GM21717 (cell line): ENCODE measurements at regions not wholly inside any gene's neighbourhood (a gene's known extent, or its start where the extent isn't known, plus 50 kb on each side); places are given as distances from the start of the nearest gene placed in this dataset.

ENCODE experiments used
- ATAC-seq: cut with Tn5 transposase; IDR thresholded peaks from one replicate; pipeline ENCODE4 v1.9.1; 2021; ENCODE audit warnings: mild to moderate bottlenecking, moderate library complexity; ENCODE audit not compliant: unreplicated experiment

DNA sequence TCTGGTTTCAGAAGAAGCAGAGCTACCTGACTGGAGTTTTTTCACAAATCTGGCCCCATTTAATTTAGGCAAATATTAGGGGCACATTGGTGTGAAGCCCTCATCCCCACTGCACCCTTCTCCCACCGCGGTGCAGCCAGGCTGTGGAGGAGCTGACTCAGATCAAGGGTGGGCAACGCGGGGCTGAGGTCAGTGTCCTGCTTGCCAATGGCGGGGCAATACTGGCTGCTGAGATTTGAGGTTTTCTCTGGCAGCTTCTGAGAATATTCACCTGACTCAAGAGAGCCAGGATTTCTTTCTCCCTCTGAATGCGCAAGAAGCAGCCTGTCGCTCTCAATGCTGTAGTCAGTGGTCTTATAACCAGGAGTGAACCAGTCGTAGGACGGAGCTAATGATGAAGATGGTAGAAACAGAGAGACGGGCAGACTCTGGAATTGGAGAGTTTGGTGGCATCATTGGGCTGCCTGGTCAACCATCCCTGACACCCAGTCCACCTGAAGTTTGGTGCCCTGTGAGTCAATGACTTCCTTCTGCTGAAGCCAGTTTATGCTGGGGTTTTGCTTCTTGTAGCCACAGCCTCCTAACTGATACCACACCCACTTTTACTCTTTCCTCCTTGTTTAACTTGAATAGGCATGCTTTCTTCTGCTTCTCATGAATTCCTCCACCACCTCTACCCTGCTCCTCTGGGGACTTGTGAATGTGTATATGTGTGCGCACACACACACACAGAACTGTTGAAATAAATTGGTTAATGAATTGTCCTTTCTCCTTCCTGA is 123.7 kb upstream of the CTBP2 start:
- ATAC-seq, result no peak

DNA sequence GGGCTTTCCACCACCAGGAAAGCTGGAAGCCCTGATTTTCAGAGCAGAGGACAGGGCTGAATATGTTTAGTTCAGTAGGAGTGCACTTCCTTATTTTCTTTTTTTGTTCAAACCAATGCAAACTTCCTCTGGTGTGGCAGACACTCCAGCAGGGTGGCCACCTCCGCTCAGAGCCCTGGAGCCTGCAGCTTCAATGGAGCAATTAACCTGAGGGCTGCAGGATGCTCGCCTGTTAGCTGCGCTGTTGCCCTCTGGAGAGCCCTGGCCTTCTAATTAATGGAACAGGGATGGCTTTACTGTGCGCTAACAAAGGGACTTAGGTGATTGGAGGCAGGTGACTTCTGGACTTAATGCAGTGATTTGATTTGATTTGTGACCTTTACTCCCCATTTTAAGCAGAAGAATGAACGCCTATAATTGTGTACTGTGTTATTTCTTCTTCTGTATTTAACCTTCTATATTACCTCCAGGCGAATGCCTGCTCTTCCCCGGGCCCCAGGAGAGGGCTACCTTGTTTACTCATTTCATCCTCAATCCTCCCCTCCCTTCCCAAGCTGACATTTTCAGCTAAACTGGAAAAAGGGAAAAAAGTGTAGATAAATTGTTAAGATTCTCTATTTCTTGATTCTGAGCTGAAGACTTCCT is 123.0 kb upstream of the CTBP2 start:
- ATAC-seq, result no peak

DNA sequence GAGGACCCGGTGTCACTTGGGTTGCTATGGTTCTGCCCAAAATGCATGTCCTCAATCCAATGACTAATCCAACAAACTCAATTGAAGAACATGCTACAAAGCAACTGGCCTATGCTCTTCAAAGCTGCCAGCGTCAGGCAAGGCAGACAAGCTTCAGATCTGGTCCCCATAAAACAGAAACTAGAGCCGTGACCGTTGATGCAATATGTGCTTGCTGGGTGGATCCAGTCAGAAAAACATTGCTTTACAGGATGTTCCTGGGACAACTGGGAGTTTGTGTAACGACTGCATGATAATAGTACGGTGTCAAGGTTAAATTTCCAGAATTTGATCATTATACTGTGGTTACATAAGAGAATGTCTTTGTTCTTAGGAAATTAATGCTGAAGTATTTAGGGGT is 120.7 kb upstream of the CTBP2 start:
- no peak for ATAC-seq

DNA sequence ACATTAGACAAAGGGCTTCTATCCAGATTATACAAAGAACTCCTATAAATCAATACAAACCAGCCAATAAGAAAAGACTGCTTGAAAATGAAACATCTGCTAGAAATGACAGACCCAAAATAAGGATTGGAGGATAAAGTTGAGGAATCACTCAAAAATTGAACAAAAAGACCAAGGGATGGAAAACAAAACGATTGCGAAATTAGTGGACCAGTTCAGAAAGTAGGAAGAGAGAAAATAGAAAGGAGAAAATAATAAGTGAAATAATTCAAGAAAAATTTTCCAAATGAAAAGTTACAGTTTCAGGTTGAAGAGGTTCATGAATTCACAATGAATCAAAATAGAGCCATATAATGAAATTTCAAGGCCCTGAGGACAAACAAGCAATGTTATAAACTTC is 115.8 kb upstream of the CTBP2 start:
- ATAC-seq, result no peak

DNA sequence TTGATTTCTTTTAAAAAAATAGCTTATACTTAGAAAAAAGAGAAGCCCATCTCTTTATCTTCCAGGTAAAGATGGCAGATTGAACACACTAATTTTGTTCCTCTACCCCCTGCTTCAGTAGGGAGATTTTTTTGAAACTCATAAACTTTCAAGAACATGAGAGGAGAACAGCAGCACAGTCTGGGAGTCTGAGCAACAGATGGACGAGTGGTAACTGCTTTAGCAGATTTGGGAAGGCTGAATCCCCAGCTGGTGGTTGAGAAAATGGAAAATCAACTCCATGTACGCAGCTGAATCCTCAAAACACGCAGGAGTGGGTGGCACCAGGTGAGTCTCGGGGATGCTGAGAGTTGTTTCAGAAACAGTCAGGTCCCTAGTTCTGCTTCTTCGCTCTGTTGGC is 114.6 kb upstream of the CTBP2 start:
- no peak for ATAC-seq

DNA sequence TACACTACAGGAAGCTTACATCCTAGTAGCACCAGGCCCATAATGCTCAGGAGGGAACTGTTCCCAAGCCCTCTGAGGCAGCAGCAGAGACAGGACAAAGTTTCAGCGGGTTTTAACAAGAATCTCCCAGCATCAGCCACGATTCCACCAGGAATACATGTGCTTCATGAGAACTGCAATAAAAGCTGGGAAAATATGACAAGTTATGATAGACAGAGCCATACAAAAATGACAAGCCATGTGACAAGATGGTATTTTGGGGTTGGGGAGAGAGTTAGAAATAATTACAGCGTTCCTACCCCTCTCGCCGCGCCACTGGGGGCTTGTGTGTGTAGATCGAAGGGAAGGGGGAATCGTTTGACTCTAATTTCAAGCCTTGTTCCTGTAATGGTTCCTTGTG is 112.7 kb upstream of the CTBP2 start:
- ATAC-seq, result no peak

DNA sequence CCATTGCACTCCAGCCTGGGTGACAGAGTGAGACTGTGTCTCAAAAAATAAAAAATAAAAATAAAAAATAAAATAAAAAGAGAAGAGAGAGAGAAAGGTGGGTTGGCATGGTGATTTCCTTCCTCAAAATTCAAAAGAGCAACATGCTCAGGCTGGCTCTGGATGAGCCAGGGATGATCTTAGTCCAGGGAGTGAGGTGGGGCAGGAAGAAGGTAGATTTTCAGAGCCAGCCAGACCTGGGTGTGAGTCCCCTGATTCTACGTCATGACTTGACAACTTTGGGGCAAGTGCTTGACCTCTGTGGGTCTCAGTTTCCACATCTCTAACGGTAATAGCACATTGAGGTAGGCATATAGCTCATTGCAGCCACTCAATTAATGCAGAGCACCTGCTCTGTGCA is 109.4 kb upstream of the CTBP2 start:
- no peak for ATAC-seq

DNA sequence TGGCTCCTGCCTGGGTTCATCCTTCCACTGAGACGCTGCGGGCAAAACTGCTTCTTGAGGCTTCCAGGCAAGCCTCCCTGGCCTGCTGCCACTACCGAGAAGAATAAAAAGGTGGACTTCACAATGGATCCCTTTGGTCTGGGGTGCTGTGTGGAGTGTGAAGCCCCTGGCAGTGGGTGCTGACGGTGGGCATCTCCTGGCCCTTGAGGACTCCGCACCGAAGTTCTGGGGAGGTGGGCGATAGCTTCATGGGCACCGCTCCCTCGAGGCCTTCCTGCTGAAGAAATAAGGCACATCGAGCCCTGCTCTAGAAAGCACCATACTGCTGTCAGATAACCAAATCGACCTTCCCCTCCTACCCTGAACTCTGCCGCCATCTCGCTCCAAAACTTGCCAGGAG is 106.6 kb upstream of the CTBP2 start:
- no peak for ATAC-seq

GRCh38 chr10:125266541-125266940 is 106.2 kb upstream of the CTBP2 start:
- no peak for ATAC-seq

DNA sequence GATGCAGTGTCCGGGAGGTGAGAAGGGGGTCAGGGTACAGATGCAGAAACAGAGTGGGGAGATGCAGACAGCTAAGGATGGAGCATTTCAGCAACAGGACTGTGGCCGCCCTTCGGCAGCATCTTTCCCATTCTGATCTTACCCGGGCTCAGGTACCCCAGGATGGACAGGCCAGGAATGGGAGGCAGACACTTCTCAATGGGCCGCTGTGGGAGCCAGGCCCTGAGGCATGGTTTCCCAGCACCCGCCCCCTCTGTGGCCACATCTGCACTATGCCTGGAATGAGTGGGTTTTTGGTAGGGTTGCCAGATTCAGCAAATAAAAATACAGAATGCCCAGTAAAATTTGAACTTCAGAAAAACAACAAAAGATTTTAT is 105.2 kb upstream of the CTBP2 start:
- ATAC-seq, result no peak

DNA sequence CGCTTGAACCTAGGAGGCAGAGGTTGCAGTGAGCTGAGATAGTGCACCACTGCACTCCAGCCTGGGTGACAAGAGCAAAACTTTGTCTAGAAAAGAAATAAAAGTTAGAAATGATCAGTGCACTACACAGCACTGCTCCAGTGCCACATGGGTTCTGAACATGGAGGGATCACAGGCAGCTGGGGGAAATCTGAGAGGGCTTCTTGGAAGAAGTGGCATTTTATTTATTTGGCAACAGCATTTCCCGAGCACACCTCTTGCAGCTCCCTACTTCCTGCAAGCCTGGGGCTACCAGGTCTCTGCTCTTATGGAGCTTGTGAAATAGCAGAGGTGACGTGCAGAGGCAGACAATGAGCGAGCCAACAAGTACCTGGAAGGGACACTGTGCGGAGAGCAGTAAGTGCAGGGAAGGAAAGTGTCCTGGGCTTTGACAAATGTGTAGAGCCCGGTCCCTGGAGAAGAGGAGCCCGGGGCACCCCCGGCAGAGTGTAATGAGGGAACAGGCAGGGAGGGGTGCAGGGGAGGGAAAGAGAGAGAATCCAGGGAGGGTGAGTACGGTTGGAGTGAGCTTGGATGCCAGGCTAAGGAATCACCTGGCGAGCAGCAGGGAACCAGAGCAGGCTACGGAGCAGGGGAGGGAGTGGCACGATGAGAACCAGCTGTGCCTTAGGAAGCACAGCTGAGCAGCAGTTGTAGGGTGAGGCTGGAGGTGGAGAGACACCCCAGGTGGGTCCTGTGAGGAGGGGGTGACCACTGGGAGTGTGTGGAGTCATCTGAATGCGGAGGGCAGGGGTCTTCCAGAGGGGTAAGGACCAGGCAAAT is 104.6 kb upstream of the CTBP2 start:
- no peak for ATAC-seq

GRCh38 chr10:125264091-125264490 is 103.7 kb upstream of the CTBP2 start:
- ATAC-seq, result no peak

DNA sequence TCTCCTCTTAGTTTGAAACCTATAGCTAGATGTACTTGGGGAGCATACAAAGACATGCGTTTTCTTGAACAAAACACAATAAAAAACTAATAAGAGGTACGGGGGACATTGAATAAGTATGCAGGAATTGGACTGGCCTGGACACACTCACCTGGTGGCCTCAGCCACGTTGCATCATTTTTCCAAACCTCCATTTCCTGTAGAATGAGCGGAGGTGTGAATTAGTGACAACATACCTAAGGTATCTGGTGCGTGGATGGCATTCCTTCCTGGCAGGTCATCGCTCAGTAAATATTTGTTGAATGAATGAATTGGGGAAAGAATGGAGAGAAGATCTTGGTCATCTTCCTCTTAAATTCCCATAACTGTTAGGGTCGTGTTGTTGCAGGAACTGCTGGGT is 103.2 kb upstream of the CTBP2 start:
- no peak for ATAC-seq

GRCh38 chr10:125262920-125263319 is 102.6 kb upstream of the CTBP2 start:
- ATAC-seq, result no peak

DNA sequence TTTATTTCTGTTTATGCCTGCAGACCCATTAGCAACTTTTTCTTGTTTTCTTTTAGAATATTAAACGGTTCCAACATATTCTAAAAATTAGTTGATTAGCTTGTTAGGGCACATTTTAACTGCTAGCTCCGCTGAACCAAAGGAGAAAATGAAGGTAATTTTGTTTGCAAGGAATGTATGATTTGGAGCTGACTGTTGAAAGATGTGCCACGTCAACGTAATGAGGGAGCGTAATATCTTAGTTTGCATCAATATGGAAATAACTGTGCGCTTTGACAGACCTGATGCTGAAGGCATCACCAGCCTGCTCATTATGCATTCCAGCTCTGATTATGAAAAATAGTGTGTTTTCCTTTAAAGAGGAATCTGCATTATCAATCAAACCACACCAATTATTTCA is 102.0 kb upstream of the CTBP2 start:
- no peak for ATAC-seq

DNA sequence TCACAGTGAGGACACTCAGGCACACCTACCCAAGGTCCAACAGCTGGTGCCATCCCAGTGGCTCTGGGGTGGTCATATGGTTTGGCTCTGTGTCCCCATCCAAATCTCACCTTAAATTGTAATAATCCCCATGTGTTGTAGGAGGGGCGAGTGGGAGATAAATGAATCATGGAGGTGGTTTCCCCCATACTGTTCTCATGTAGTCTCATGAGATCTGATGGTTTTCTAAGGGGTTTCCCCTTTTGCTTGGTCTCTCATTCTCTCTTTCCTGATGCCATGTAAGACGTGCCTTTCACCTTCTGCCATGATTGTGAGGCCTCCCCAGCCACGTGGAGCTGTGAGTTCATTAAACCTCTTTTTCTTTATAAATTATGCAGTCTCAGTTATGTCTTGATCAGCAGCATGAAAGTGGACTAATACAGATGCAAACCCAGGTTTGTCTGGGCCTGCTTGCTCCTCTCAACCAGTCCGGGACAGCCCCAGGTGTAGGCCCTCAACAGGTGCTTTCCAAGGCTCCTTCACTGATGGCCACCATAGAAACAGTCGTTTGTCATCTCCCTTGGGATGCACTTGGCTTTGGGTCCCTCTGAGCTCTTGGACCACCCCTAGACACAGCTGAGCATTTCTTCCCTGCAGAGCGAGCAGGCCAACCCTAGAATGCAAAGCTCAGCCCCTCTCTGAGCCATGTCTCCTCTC is 101.3 kb upstream of the CTBP2 start:
- ATAC-seq, result no peak

DNA sequence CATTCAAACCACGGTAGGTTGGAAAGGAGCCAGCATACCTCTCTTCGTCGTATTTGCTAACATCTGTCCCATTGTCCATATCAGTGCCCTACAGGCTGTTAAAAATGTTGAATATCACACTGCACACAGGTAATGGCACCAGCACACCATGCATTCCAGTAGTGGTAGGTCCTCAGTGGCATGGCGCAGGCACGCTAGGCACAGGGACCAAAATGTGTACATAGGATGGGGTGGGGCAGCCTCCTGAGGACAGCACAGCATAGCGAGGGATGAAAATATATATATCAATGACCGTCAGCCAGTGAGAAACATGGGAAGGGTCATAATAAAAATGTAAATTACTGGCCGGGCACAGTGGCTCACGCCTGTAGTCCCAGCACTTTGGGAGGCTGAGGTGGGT is 99.9 kb upstream of the CTBP2 start:
- ATAC-seq, result no peak

DNA sequence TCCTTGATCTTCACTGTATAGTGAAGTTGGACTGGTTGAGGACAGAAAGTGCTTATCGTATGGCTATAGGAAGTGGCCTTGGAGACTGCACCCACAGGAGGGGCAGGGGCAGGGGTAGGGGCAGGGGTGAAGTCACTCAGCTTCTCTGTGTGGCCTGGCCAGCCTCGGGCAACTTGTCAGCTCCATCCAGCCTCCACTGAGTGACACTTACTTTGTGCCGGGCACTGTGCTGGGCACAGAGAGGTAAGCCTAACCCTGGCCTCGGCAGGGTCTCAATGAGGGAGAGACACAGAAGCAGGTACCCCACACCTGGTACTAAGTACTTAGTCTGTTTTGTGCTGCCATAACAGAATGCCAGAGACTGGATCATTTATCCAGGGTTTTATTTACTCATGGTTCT is 99.3 kb upstream of the CTBP2 start:
- ATAC-seq, result no peak

DNA sequence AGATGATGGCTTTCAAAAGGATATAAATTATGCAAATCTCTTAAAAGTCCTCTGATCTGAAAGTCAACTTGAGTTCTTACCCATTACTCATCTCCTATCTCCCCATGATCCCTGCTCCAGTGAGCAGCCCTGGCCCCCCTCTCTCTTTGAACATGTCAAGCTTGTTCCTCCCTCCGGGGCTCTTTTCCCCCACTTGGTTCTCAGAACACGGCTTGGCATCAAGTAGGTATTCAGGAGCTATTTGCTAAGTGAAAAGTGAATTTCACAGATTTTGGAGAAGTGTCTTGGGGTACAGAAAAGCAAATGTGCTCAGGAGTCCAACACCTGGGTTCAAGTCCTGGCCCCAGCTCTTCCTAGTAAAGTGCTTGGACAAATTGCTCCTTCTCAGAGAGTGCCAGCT is 98.3 kb upstream of the CTBP2 start:
- no peak for ATAC-seq

- no peak for ATAC-seq
These were observed 97.3 kb upstream of the CTBP2 start for GRCh38 chr10:125257521-125258108.

GRCh38 chr10:125256026-125256425 is 95.7 kb upstream of the CTBP2 start:
- no peak for ATAC-seq
